ENCODE measurements at regions not wholly inside any gene's neighbourhood (a gene's known extent, or its start where the extent isn't known, plus 50 kb on each side); places are given as distances from the start of the nearest gene placed in this dataset.

GRCh38 chr14:83096092-83096491 lies 1562.4 kb upstream of the SEL1L start:
- no peak for TF ChIP-seq POLR2A (IDR thresholded peaks at IDR 0.05; ENCODE audit: low read length)
- no peak for TF ChIP-seq GATA1 (IDR thresholded peaks at IDR 0.05; ENCODE audit: low read depth, low read length)

Measured in erythroblast (primary cell).